Loucy (cell line): ENCODE measurements at regions not wholly inside any gene's neighbourhood (a gene's known extent, or its start where the extent isn't known, plus 50 kb on each side); places are given as distances from the start of the nearest gene placed in this dataset.

Experiments used
- EZH2phosphoT487 ChIP-seq: fragments of 200-600 bp; IDR thresholded peaks from 2 replicates; pipeline ENCODE4 v1.6.1; 2018; ENCODE audit warnings: antibody characterized with exemption, mild to moderate bottlenecking, moderate library complexity, borderline replicate concordance
- TF ChIP-seq, protein P1 (sequence below): fragments of 200-600 bp; sonication (generic); conservative IDR thresholded peaks from 2 replicates; pipeline ENCODE4 v1.5.1; 2014; ENCODE audit warnings: mild to moderate bottlenecking, antibody characterized with exemption, low read length

DNA sequence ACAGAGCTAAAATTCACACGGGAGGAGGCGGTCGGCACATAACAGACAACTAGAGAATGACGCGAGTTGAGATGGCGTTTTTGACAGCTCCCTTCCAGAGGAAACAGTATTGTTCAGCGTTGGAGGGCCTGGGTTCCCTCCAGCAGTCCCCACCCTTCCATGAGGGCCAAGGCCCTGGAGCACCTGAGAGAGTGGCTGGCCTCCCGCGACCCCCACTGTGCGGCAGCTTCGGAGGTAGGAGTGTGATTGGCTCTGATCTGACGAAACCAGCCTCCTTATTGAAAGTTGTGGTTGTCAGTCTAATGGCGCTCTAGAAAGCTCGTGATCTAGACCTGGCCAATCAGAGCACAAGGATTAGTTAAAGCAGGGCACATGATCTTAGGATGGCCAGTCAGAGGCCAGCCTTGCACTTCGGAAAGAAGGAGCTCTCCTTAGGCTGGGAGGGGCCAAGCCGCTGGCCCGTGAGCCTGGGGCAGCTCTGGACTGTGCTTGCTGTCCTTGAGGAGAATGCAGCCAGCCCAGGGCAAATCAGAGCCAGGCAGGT is 104.5 kb upstream of the CELF4 start:
- TF ChIP-seq, protein P1, sequence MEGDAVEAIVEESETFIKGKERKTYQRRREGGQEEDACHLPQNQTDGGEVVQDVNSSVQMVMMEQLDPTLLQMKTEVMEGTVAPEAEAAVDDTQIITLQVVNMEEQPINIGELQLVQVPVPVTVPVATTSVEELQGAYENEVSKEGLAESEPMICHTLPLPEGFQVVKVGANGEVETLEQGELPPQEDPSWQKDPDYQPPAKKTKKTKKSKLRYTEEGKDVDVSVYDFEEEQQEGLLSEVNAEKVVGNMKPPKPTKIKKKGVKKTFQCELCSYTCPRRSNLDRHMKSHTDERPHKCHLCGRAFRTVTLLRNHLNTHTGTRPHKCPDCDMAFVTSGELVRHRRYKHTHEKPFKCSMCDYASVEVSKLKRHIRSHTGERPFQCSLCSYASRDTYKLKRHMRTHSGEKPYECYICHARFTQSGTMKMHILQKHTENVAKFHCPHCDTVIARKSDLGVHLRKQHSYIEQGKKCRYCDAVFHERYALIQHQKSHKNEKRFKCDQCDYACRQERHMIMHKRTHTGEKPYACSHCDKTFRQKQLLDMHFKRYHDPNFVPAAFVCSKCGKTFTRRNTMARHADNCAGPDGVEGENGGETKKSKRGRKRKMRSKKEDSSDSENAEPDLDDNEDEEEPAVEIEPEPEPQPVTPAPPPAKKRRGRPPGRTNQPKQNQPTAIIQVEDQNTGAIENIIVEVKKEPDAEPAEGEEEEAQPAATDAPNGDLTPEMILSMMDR, result no peak
- no peak for TF ChIP-seq EZH2phosphoT487
